SW 1271 (cell line): ENCODE measurements at regions not wholly inside any gene's neighbourhood (a gene's known extent, or its start where the extent isn't known, plus 50 kb on each side); places are given as distances from the start of the nearest gene placed in this dataset.
"Not testable (repeated sequence)": the region's sequence is repeated elsewhere in the genome, so short reads cannot be mapped to it uniquely, and the experiment has no call there.

Source experiments
- DNase-seq, 2 experiments: peaks; one replicate each; lab custom pipeline; 2025; lab: John Stamatoyannopoulos, UW

DNA sequence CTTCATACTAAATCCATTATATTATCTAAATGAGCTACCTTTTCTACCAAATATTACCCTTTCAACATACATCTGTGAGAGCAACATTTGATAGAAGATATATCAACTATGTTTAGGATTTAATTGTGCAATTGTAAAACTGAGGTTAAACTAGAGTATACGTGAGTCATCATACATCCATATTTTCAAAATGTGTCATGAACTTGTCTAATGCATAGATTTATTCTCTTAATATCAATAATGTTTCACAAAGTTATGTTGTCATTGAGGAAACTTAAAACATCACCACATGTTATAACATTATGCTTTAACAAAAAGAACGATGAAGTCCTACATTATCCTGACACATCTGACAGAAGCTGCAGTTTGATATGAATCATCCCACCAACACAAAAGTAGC is 645.5 kb upstream of the NOVA1 start:
- no peak for DNase-seq

DNA sequence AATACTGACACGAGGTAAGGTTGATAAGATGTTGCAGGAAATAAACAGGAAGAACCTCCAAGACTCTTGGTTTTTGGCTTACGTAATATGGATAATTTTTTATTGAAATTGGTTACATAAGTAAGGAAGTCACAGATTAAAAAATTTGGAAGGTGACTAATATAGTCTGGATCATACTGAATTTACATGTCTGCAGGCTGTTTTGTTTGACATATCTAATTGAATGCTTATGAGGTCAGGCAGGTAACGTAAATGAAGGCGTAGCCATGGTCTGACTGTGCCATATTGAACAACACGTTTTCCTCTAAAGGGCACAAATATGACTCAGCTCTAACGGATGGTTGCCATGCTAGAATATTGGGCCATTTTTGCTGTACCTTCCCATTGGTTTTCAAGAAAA is 648.1 kb upstream of the NOVA1 start:
- no peak for DNase-seq

DNA sequence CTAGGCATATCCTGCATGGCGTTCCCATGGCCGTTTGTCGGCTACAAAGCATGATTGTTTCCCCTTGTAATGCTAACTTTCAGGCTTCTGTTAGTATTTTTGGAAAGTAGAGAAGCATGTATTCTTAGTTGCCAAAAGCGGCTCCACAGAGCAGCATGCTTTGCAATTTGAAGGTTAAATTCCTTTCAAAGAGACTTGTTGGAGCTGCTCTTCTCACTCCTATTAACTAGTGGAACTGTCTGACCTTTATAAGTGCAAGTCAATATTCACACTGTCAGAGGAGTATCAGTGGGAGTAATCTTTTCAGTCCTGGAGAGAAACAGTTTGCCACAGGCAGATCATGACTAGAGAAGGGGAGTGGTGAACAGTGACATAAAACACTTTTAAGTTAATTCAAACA is 656.1 kb upstream of the NOVA1 start:
- DNase-seq, result no peak

DNA sequence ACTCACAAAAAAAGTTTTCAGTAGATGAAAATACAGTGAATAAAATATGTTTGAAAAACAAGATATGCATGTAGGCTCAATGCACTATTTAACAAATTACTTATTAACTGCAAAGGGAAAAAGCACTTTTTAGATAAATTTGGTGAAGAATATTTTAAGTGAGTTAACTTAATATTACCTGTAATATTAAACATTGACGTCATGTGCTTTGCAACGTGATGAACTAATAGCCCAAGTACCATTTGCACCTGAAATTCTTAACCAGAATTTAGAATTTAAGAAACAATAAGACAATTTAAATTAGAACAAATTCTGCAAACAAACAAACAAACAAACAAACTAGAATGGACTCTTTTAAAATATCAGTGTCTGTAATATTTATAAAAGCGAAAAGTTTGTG is 659.0 kb upstream of the NOVA1 start:
- no peak for DNase-seq

DNA sequence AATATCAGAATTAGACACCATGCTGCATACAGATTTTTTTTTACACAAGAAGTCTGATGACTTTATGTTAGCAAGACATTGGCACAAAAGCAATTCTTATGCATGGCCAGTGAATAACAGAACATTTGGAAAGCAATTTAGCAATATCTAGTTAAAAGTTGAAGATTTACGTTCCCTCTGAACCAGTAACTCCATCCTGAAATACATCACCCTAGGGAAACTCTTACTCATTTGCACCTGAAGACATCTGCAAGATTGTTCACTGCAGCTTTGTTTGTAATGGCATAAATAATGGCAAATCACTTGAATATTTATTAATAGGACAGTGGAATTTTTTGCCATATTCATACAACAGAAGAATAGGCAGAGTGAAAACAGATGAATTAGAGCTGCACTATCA is 670.0 kb upstream of the NOVA1 start:
- DNase-seq, result no peak

DNA sequence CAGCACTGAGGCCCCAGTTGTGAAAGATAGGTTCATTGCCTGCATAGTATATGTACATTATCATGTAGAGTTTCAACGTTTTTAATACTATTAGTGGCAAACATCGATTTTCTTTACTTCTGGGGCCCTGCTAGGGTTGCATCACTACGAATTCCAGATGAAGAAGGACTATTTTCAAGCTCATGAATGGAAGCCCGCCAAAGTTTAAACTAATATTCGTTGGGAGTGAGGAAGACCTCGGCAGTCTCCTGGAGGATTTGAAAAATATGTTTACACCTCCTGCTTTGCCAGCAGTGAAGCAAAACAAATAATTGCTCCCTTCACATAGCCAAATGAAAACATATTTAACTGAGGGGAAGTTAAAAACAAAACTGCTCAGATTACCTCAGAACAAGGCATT is 672.9 kb upstream of the NOVA1 start:
- DNase-seq, result no peak

DNA sequence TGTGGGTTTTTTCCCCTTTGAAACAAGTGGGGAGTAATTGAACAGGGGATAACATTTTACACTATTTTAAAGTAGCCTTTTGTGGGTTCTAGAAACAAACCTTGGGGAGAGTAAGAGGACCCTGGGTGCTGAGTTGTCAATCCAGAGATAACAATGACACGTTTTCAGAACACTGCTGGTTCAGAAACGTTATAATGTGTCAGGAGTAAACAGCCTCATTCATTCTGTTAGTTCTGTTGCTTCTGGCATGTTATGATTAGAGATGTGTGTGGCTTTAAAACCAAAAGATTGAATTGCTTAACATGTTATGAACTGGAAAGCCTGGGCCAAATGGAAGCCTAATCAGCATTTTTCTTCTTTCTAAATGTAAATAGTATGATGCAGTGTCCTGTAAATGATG is 680.5 kb upstream of the NOVA1 start:
- DNase-seq, result no peak

DNA sequence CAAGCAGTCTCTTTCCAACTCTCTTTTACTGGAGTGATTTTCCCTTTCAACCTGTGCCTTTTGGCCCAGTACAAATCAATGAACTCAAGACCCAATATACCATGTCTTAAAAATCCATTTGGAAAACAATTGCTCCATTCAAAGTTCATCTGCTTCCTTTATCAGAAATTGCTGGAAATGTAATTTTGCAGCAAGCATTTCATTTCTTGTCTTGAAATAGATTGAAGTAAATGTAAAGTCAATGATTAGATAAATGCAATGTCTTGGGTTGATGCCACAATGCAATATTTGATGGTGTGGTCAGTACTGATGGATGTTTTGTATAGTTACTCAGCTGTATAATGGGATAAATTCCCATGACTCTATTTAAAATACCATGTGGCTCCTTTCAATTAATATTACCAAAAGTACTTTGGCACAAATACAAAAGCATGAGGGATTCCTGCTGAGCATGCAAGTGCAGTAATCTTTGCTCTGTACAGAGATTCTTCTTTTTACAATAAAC is 707.7 kb upstream of the NOVA1 start:
- no peak for DNase-seq

DNA sequence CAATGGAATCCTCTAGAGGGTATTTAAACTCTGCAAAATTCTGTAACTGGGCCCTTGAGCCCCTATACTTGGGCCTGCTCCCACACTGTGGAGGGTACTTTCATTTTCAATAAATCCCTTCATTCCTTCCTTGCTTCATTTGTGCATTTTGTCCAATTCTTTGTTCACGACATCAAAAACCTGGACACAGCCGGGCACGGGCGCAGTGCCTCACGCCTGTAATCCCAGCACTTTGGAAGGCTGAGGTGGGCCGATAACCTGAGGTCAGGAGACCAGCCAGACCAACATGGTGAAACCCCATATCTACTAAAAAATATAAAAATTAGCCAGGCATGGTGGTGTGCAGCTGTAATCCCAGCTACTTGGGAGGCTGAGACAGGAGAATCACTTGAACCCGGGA is 714.9 kb upstream of the NOVA1 start:
- not testable (repeated sequence) for DNase-seq

DNA sequence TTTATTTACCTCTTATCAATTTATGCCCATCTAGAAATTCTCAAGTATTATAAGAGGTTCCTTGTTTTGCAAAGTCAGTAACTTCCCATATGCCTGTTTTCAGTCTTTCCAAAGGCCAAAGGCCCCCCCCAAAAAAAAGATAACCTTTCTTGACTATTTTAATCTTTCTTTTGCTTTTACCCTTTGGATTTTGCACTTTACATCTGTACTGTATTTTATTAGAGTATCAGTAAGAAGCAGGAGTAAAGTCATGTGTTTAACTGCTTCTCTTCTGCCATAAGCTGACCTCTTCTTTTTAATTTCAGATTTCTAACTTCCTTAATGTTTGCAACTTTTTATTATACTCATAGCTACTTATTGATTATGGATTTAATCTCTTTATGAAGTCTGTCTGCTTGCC is 716.4 kb upstream of the NOVA1 start:
- DNase-seq, result no peak

DNA sequence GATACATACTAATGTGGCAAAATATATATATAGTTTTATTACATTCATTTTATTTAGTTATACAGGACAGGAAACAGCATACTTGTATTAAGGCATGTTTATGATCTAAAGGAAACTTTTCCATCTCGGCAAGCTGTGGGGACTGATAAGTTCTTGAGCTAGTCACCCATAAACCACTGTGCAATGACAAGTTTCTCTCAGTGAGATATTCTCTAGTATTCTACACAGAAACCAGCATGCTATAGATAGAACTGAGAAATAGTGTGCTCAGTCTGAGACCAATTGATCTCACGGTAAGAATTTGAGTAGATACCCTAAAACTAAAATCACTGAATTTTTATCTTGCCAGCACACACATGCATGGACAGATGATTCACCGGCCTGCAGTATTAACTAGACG is 717.6 kb upstream of the NOVA1 start:
- DNase-seq, result no peak

DNA sequence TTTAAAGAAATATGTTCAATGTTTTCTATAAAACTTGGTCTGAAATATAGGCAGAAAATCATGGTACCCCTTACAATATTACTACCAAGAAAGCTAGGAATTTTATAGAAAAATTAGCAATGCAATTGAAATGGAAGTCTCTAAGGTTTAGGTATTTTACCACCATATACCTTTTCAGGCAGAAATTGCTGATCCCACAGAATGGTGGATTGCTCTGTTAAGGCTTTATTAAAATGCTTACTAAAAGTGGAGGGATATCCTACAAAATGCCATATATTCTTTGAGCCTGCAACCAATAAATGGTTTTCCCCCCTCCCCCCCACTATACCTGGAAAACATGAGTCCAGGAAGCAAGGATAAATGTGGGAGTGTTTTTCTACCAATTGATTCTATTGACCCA is 718.1 kb upstream of the NOVA1 start:
- no peak for DNase-seq

DNA sequence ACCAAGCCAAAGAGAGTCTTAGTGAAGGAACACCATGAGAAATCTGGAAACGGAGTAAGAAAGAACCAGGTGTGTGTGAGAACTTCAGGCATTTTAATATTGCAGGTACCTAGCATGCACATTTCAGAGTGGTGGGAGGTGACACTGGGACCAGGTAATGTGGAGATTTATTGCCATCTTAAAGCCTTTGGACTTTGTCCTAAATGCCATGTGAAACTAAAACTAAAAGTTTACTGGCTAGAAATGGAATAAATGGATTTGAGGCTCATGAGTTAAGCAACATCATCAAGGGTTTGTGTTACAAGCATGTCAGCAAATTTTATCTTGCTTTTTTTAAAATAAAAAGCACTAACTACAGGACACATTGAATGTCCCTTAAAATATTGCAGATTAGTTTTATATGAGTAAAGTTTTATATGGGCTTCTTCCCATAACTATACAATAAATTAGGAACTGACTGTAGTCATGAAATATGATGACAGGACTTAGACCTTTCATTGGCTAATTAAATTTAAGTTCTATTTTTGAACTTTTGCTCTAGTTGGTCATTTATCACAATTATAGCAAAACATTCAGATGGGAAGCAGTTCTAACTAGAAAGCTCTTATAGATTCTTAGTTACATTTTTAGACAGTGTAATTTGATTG is 721.1 kb upstream of the NOVA1 start:
- no peak for DNase-seq

DNA sequence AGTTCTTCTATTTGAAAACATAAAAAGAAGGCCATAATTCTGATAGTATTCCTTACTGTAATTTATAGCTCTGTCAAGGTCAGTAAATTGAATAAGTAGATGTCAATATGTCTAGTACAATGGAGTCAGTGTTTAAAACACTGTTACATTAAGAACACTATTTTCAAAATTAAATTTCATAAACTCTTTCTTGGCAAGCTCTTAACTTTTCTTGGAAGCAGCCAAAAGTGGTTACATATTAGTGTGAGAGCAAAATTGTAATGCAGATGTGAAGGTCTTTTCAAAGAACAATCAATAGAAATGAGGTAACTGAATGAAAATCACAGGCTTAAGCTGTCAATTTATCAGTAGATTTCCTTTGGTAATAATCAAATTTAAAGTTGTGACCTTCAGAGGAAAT is 722.4 kb upstream of the NOVA1 start:
- no peak for DNase-seq

DNA sequence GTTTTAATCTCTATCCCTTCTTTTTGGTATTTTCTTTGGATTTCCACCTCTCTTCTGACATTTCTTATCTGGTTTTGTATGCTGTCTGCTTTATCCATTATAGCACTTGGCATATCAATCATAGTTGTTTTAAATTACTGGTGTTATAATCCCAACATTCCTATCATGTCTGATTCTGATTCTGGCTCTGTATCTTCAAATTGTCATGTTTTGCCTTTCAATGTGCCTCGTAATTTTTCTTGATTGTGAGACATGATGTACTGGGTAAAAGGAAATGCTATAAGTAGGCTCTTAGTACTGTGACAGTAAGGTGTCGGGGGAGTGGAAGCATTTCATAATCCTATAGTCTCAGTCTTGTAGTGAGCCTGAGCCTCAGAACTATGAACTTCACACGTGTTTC is 729.3 kb upstream of the NOVA1 start:
- no peak for DNase-seq

DNA sequence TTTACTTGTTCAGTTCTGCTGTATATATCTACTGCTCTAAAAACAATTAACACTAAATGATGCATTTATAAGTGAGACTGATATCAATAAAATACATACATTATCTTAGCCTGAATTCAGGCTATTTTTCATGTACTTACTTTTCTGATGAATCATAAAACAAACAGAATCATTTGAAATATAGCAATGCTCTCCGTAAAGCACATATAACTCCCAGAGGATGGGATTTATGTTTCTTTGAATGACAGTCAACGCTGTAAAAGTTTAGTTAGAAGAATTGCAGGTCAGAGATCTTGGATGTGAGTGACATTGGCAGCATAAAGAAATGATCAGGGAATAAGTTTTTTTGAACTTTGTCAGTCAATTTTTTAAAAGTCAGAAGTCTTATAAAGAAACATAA is 740.2 kb upstream of the NOVA1 start:
- no peak for DNase-seq

DNA sequence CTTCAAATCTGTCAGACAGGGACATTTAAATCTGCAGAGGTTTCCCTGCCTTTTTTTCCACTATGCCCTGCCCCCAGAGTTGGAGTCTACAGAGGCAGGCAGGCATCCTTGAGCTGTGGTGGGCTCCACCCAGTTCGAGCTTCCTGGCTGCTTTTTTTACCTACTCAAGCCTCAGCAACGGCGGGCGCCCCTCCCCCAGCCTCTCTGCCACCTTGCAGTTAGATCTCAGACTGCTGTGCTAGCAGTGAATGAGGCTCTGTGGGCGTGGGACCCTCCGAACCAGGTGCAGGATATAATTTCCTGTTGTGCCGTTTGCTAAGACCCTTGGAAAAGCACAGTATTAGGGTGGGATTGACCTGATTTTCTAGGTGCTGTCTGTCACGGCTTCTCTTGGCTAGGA is 765.2 kb upstream of the NOVA1 start:
- DNase-seq, result not testable (repeated sequence)

DNA sequence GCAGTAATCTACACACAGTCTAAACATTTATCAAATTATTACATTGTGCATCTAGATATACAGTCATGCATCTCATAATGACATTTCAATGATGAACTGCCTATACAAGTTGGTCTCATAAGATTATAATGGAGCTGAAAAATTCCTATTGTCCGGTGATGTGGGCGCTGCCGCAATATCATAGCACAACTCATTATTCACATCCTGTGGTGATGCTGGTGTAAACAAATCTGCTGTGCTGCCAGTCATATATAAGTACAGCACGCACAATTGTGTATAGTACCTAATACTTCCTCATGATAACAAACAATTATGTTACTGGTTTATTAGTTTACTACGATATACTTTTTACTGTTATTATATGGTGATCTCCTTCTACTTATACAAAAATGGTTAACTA is 768.8 kb upstream of the NOVA1 start:
- DNase-seq, result no peak

DNA sequence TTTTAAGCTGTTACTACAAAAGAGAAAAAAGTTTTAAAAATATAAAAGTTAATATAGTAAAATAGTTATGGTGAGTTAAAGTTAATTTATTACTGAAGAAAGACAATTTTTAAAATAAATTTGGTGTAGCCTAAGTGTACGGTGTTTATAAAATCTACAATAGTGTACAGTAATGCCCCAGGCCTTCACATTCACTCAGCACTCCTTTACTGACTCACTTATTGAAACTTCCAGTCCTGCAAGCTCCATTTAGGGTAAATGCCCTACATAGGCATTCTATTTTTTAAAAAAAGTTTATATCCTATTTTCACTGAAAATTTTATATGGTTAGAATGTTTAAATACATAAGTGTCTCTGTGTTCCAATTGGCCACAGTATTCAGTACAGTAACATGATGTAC is 769.5 kb upstream of the NOVA1 start:
- DNase-seq, result no peak

DNA sequence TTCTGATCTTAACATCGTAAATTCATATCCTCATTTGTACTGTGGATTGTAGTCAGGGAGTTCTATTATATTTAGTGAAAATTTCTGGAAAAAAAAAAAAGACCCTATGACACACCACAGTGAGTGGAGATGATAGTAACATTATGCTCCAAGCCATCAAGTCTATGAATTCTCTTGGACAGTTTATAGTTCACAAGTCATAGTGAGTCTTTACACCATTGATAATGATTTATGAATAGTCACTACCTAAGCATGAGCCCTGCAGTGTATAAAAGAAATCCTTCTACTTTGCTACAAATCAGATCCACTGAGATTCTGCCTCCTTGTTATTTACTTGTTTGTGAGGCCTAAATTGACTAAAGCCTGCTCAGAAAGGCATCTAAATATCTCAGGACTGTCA is 772.2 kb upstream of the NOVA1 start:
- no peak for DNase-seq

DNA sequence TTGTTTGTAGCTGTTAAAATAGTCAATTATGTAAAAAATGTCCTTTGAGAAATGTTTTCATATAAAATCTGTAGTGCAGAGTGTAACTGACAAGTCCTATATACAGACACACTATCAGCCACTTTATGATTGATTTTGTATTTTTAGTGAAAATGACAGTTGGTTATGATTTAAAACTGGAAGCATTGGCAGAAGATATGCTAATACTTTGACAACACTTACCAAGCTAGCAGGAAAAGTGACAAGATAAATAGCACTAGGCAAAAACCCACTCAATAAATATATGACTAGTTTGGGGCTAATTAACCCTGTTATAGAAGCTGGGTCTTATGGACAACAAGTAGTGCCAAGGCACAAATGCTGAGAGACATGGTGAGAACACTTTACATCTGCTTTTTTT is 772.9 kb upstream of the NOVA1 start:
- DNase-seq, result no peak

DNA sequence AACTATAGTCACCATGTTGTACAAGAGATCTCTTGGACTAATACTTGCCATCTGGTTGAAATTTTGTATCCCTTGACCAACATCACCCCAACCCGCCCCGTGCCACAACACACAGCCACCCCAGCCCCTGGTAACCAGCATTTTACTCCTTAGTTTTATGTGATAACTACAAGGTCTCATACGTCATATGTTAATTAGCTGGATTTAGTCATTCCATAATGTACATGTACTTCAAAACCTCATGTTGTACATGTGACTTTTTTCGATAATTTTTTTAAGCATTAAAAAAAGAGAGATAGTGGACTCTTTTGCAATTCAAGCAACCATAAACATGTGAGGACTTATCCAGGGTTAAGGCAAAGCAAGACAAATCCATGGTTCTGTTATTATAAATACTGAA is 773.4 kb upstream of the NOVA1 start:
- no peak for DNase-seq

DNA sequence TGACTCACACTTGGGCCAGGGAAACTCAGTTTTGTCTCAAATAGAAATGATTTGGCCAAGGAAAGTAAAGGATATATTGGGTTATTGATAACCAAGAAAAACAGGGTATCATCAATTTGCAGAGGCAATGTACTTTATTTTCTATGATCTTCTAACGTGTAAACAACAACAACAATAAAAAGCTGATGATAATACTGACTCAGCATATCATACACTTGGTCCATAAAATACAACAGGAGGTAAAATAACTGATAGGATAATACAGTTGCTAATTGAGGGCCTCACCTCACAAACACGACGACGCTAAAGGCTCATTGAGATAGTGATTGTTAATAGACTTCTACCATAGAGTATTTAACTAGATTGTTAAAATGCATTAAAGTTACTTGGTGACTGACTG is 774.0 kb upstream of the NOVA1 start:
- no peak for DNase-seq

DNA sequence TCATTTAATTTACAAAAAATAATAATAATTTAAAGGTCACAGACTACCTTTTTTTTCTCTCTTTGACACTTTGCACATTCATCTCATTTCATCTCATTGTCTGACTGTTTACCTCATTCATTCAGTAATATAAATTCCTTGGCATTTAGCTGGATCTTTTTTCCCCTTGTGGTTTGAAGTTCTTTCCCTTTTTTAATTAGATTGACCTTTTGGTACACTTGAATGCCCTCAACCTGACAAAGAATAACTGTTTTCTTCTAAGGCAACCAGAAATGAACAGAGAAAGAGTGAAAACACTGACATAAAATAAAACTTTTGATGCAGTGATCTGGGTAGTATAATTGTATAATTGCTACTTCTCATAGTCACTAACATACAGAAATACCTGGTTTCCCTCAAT is 774.9 kb upstream of the NOVA1 start:
- no peak for DNase-seq

DNA sequence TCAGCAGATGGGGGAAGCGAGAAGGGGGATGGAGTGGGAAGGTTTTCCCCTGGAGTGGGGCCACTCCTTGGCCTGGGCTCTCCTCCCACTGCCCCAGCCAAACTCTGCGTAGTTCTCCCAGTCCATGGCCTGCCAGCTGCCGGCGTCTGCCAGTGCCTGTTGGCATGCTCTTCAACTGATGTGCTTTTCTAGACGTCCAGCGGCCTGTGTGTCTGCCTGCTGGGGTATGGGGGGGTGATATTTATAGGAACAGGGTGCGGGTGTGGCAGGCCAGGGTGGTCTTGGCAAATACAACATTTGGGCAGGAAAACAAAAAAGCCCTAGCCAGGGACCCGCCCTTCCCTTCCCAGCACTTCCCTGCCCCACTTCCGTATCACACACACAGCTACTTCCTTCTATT is 786.3 kb upstream of the NOVA1 start:
- no peak for DNase-seq
